HEK293 (cell line): ENCODE measurements at regions not wholly inside any gene's neighbourhood (a gene's known extent, or its start where the extent isn't known, plus 50 kb on each side); places are given as distances from the start of the nearest gene placed in this dataset.

ENCODE experiments used
- HOXD13 ChIP-seq: sonication (generic); formaldehyde crosslinking; IDR thresholded peaks from 2 replicates; pipeline ENCODE4 v1.8.0; 2022; ENCODE audit warnings: missing genetic modification reagents, borderline replicate concordance
- PRDM1 ChIP-seq: fragments of 450-650 bp; formaldehyde crosslinking; IDR thresholded peaks from 2 replicates; pipeline ENCODE4; 2016; ENCODE audit warnings: missing biosample characterization, missing genetic modification characterization
- SP2 ChIP-seq: fragments of 450-650 bp; formaldehyde crosslinking; IDR thresholded peaks from 2 replicates; pipeline ENCODE4 v1.5.1; 2016; ENCODE audit warnings: missing biosample characterization, missing genetic modification characterization
- TCF7L2 ChIP-seq: IDR thresholded peaks from 2 replicates; pipeline ENCODE4 v1.6.1; 2011; ENCODE audit warnings: low read depth, mild to moderate bottlenecking, inconsistent platforms, low read length, moderate library complexity, borderline replicate concordance
- WT1 ChIP-seq: fragments of 450-650 bp; formaldehyde crosslinking; IDR thresholded peaks from 2 replicates; pipeline ENCODE4 v1.5.1; 2016; ENCODE audit warnings: missing biosample characterization, missing genetic modification characterization
- ZNF121 ChIP-seq: fragments of 450-650 bp; formaldehyde crosslinking; IDR thresholded peaks from 2 replicates; pipeline ENCODE4 v1.5.1; 2016; ENCODE audit warnings: missing biosample characterization, missing genetic modification characterization
- ZNF146 ChIP-seq: fragments of 450-650 bp; formaldehyde crosslinking; IDR thresholded peaks from 2 replicates; pipeline ENCODE4 v1.5.1; 2016; ENCODE audit warnings: missing biosample characterization, missing genetic modification characterization
- ZNF174 ChIP-seq: fragments of 450-650 bp; formaldehyde crosslinking; IDR thresholded peaks from 2 replicates; pipeline ENCODE4 v1.5.0; 2017; ENCODE audit warnings: missing biosample characterization, mild to moderate bottlenecking, missing genetic modification characterization
- ZNF274 ChIP-seq, 2 experiments: fragments of 200-500 bp in 1 of 2; fragments of 450-650 bp in 1 of 2; sonication (Bioruptor generic) in 1 of 2; formaldehyde crosslinking in 1 of 2; IDR thresholded peaks; 2 replicates each; pipeline versions ENCODE4 v1.5.1 to v1.6.1; 2014 to 2016; ENCODE audit warnings: borderline replicate concordance in 1 of 2, inconsistent platforms in 1 of 2, low read length in 1 of 2, missing biosample characterization in 1 of 2, missing genetic modification characterization in 1 of 2
- ZNF341 ChIP-seq: fragments of 450-650 bp; formaldehyde crosslinking; IDR thresholded peaks from 2 replicates; pipeline ENCODE4; 2016; ENCODE audit warnings: low read depth, missing biosample characterization, missing genetic modification characterization
- ZNF558 ChIP-seq: fragments of 450-650 bp; formaldehyde crosslinking; IDR thresholded peaks from 2 replicates; pipeline ENCODE4 v1.5.1; 2016; ENCODE audit warnings: missing biosample characterization, missing genetic modification characterization
- TF ChIP-seq, protein P1 (sequence below): fragments of 450-650 bp; formaldehyde crosslinking; IDR thresholded peaks from 2 replicates; pipeline ENCODE4 v1.5.1; 2016; ENCODE audit warnings: missing biosample characterization, missing genetic modification characterization
- TF ChIP-seq, protein P2 (sequence below): fragments of 450-650 bp; formaldehyde crosslinking; IDR thresholded peaks from 2 replicates; pipeline ENCODE4 v1.5.1; 2016; ENCODE audit warnings: missing biosample characterization, missing genetic modification characterization
- TF ChIP-seq, protein P3 (sequence below): fragments of 450-650 bp; formaldehyde crosslinking; IDR thresholded peaks from 2 replicates; pipeline ENCODE4 v1.5.1; 2016; ENCODE audit warnings: missing biosample characterization, missing genetic modification characterization, low read depth

GRCh38 chr4:56148428-56148827 is 199.7 kb downstream of the CEP135 start:
- TF ChIP-seq HOXD13 (no peak), ZNF274 (IDR thresholded peaks at IDR 0.05; ENCODE audit: low read length) (no peak), ZNF274 (tag by site-specific recombination; IDR thresholded peaks at IDR 0.05; ENCODE audit: borderline replicate concordance) (no peak), TCF7L2 (no peak), ZNF341 (tag by site-specific recombination) (no peak), ZNF121 (tag by site-specific recombination) (no peak), ZNF146 (no peak), ZNF174 (tag by site-specific recombination) (no peak), PRDM1 (tag by site-specific recombination) (no peak), ZNF558 (tag by site-specific recombination) (no peak), WT1 (no peak), SP2 (tag by site-specific recombination) (no peak)
- TF ChIP-seq, protein P1, sequence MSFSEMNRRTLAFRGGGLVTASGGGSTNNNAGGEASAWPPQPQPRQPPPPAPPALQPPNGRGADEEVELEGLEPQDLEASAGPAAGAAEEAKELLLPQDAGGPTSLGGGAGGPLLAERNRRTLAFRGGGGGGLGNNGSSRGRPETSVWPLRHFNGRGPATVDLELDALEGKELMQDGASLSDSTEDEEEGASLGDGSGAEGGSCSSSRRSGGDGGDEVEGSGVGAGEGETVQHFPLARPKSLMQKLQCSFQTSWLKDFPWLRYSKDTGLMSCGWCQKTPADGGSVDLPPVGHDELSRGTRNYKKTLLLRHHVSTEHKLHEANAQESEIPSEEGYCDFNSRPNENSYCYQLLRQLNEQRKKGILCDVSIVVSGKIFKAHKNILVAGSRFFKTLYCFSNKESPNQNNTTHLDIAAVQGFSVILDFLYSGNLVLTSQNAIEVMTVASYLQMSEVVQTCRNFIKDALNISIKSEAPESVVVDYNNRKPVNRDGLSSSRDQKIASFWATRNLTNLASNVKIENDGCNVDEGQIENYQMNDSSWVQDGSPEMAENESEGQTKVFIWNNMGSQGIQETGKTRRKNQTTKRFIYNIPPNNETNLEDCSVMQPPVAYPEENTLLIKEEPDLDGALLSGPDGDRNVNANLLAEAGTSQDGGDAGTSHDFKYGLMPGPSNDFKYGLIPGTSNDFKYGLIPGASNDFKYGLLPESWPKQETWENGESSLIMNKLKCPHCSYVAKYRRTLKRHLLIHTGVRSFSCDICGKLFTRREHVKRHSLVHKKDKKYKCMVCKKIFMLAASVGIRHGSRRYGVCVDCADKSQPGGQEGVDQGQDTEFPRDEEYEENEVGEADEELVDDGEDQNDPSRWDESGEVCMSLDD (tag by site-specific recombination) = no peak
- TF ChIP-seq, protein P2, sequence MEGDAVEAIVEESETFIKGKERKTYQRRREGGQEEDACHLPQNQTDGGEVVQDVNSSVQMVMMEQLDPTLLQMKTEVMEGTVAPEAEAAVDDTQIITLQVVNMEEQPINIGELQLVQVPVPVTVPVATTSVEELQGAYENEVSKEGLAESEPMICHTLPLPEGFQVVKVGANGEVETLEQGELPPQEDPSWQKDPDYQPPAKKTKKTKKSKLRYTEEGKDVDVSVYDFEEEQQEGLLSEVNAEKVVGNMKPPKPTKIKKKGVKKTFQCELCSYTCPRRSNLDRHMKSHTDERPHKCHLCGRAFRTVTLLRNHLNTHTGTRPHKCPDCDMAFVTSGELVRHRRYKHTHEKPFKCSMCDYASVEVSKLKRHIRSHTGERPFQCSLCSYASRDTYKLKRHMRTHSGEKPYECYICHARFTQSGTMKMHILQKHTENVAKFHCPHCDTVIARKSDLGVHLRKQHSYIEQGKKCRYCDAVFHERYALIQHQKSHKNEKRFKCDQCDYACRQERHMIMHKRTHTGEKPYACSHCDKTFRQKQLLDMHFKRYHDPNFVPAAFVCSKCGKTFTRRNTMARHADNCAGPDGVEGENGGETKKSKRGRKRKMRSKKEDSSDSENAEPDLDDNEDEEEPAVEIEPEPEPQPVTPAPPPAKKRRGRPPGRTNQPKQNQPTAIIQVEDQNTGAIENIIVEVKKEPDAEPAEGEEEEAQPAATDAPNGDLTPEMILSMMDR = no peak
- TF ChIP-seq, protein P3, sequence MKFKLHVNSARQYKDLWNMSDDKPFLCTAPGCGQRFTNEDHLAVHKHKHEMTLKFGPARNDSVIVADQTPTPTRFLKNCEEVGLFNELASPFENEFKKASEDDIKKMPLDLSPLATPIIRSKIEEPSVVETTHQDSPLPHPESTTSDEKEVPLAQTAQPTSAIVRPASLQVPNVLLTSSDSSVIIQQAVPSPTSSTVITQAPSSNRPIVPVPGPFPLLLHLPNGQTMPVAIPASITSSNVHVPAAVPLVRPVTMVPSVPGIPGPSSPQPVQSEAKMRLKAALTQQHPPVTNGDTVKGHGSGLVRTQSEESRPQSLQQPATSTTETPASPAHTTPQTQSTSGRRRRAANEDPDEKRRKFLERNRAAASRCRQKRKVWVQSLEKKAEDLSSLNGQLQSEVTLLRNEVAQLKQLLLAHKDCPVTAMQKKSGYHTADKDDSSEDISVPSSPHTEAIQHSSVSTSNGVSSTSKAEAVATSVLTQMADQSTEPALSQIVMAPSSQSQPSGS (tag by site-specific recombination) = no peak
